MCF 10A (cell line): ENCODE measurements at regions not wholly inside any gene's neighbourhood (a gene's known extent, or its start where the extent isn't known, plus 50 kb on each side); places are given as distances from the start of the nearest gene placed in this dataset.

Source experiments
- BruUV-seq: library from RNA; stranded (reverse); fragments of 400-500 nt; replicated peaks from 2 replicates; lab custom pipeline; 2021; lab: Mats Ljungman, UMichigan
- CTCF ChIA-PET: fragments of 300-600 bp; sonication (Branson Sonifier 250); formaldehyde crosslinking; extraction: SDS; loops from one replicate; lab custom pipeline; 2021; ENCODE audit warnings: antibody characterized with exemption, inconsistent platforms; lab: Yijun Ruan, JAX
- POLR2A ChIA-PET: fragments of 300-600, 350-650 bp; sonication (Branson Sonifier 250); formaldehyde crosslinking; extraction: SDS; loops from one replicate; lab custom pipeline; 2020; ENCODE audit warnings: antibody characterized with exemption, inconsistent platforms; lab: Yijun Ruan, JAX
- DNase-seq: peaks from one replicate; pipeline ENCODE4 v3.0.0-alpha.2; 2018; ENCODE audit not compliant: unreplicated experiment
- H3K27ac Mint-ChIP-seq: one replicate; pipeline ENCODE4 v1.8.0; 2022; ENCODE audit warnings: mild to moderate bottlenecking, low read depth, mixed read lengths; ENCODE audit not compliant: unreplicated experiment
- H3K27me3 Mint-ChIP-seq: one replicate; pipeline ENCODE4 v1.8.0; 2022; ENCODE audit warnings: mixed read lengths; ENCODE audit not compliant: insufficient read depth, unreplicated experiment
- H3K36me3 Mint-ChIP-seq: one replicate; pipeline ENCODE4 v1.8.0; 2022; ENCODE audit warnings: mild to moderate bottlenecking, moderate library complexity, mixed read lengths; ENCODE audit not compliant: insufficient read depth, unreplicated experiment
- H3K4me1 Mint-ChIP-seq: one replicate; pipeline ENCODE4 v1.8.0; 2022; ENCODE audit warnings: mixed read lengths; ENCODE audit not compliant: insufficient read depth, unreplicated experiment
- H3K4me3 Mint-ChIP-seq: one replicate; pipeline ENCODE4 v1.8.0; 2022; ENCODE audit warnings: mild to moderate bottlenecking, moderate library complexity, mixed read lengths; ENCODE audit not compliant: unreplicated experiment
- H3K9me3 Mint-ChIP-seq: one replicate; pipeline ENCODE4 v1.8.0; 2022; ENCODE audit warnings: mixed read lengths; ENCODE audit not compliant: unreplicated experiment
- CTCF ChIP-seq: fragments of 200-600 bp; IDR thresholded peaks from one replicate; pipeline ENCODE4 v1.8.0; 2022; ENCODE audit warnings: antibody characterized with exemption, mild to moderate bottlenecking; ENCODE audit not compliant: unreplicated experiment
- intact Hi-C: fragments of 100-400 bp; cut with micrococcal nuclease; formaldehyde crosslinking; loops from 2 replicates; pipeline ENCODE4 v1.14.1; 2022

- H3K36me3 Mint-ChIP-seq = no peaks in the 10 kb centered on the region
- CTCF ChIA-PET = interaction anchor here (1.5 kb wide), 1 partner anchor 14 kb away, joined by 3 read pairs; no protein-coding TSS in a partner anchor
- no peaks in the 10 kb centered on the region for H3K27me3 Mint-ChIP-seq
- TF ChIP-seq CTCF = no peak
- H3K27ac Mint-ChIP-seq = no peak overlapping the region
- intact Hi-C loops = no loop called here
- no peak overlapping the region for H3K4me3 Mint-ChIP-seq
- no peaks in the 10 kb centered on the region for H3K4me1 Mint-ChIP-seq
- POLR2A ChIA-PET = no interaction called here
- H3K9me3 Mint-ChIP-seq = no peaks in the 10 kb centered on the region
- no TSS peak for BruUV-seq
- DNase-seq = no peak
These were observed 161.2 kb upstream of the FRG1 start for GRCh38 chr4:189779281-189779980.

DNA sequence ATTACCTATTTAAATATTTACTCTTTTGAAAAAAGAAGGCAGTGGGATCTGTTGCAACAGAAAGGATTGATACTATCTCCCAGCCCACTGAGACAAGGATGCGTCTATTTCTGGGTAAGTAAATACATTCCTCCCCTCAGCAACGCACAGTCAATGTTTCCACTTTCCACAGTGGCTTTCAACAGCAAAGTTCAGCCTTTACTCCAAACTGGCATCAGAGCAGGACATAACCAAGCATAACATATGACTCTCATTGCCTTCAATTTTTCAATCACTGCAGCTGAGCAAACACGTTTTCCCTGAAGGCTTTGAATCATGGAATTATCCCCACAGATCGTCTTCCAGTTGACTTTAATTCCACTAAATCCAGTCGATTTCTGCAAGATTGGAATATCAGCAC, 160.3 kb upstream of the FRG1 start:
- no peaks in the 10 kb centered on the region for H3K36me3 Mint-ChIP-seq
- no peak for DNase-seq
- TF ChIP-seq CTCF = no peak
- ChIA-PET POLR2A (no interaction called here), CTCF (interaction anchor here (0.5 to 0.7 kb wide), 2 partner anchors 10 to 12 kb away, joined by 3 read pairs; no protein-coding TSS in a partner anchor)
- H3K27me3 Mint-ChIP-seq = no peaks in the 10 kb centered on the region
- intact Hi-C loops = no loop called here
- H3K9me3 Mint-ChIP-seq = no peaks in the 10 kb centered on the region
- no peak overlapping the region for H3K4me3 Mint-ChIP-seq
- BruUV-seq = no TSS peak
- no peaks in the 10 kb centered on the region for H3K4me1 Mint-ChIP-seq
- H3K27ac Mint-ChIP-seq = no peak overlapping the region

DNA sequence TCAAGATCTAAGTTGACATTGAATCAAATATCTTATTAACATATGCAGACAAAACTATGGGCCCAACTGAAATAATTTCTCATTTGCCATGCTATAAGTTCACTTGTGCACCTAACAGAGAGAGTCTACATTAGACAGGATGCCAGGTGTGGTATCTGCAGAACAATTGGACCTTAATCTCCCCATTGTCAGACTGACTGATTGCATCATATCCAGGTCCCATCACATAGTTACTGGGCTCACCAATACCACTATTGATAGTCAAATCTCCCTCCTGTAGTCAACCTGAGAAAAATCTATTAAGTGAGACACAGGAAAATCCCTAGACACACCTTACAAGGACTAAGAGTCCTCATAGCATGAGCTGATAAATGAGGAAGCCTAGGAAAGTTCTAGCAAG, 156.0 kb upstream of the FRG1 start:
- peaks cover 19% of the 10 kb centered on the region for H3K9me3 Mint-ChIP-seq

More for the DNA sequence above, 156.0 kb upstream of the FRG1 start:
- H3K36me3 Mint-ChIP-seq = no peaks in the 10 kb centered on the region
- intact Hi-C loops = no loop called here
- no peaks in the 10 kb centered on the region for H3K27me3 Mint-ChIP-seq
- BruUV-seq = no TSS peak
- H3K4me3 Mint-ChIP-seq = no peak overlapping the region
- no peak for TF ChIP-seq CTCF
- DNase-seq = no peak
- POLR2A ChIA-PET = no interaction called here
- peaks cover 15% of the 10 kb centered on the region for H3K4me1 Mint-ChIP-seq
- no peak overlapping the region for H3K27ac Mint-ChIP-seq
- CTCF ChIA-PET = interaction anchor here (0.6 to 2.0 kb wide), 2 partner anchors 9 to 277 kb away, joined by 3 to 9 read pairs; no protein-coding TSS in a partner anchor
